CD14-positive monocyte (primary cell): ENCODE measurements at regions not wholly inside any gene's neighbourhood (a gene's known extent, or its start where the extent isn't known, plus 50 kb on each side); places are given as distances from the start of the nearest gene placed in this dataset.

Experiments used
- DNase-seq, 3 donors: peaks; one replicate each; pipeline ENCODE4 v3.0.0-alpha.2; 2011 to 2022
- H2AFZ ChIP-seq: 2 replicates; pipeline ENCODE4 v1.6.0; 2012; ENCODE audit warnings: mild to moderate bottlenecking, low read depth, low read length, inconsistent platforms; ENCODE audit not compliant: insufficient read depth, poor library complexity, severe bottlenecking
- H3K27ac ChIP-seq, 2 donors: 1 replicate in 1 of 2; 2 replicates in 1 of 2; pipeline ENCODE4 v1.5.1; 2012 to 2013; ENCODE audit warnings: low read length in 2 of 2, control low read depth in 1 of 2, inconsistent platforms in 1 of 2, low read depth in 1 of 2, mild to moderate bottlenecking in 1 of 2
- H3K27me3 ChIP-seq, 2 donors: one replicate each; pipeline versions ENCODE4 v1.6.0 to v1.6.1; 2011 to 2013; ENCODE audit warnings: low read length in 2 of 2; ENCODE audit not compliant: control insufficient read depth in 2 of 2, insufficient read depth in 2 of 2
- H3K36me3 ChIP-seq, 2 donors: replicated peaks in 1 of 2; 1 replicate in 1 of 2; 2 replicates in 1 of 2; pipeline versions ENCODE4 v1.5.1 to v1.6.1; 2012 to 2013; ENCODE audit warnings: low read length in 2 of 2, control low read depth in 1 of 2, inconsistent platforms in 1 of 2, mild to moderate bottlenecking in 1 of 2; ENCODE audit not compliant: insufficient read depth in 2 of 2, control insufficient read depth in 1 of 2
- H3K4me1 ChIP-seq, 2 donors: 1 replicate in 1 of 2; 2 replicates in 1 of 2; pipeline versions ENCODE4 v1.5.1 to v1.6.1; 2012 to 2013; ENCODE audit warnings: low read length in 2 of 2, control low read depth in 1 of 2, inconsistent platforms in 1 of 2, mild to moderate bottlenecking in 1 of 2, moderate library complexity in 1 of 2; ENCODE audit not compliant: insufficient read depth in 2 of 2, control insufficient read depth in 1 of 2
- H3K4me2 ChIP-seq: replicated peaks from 2 replicates; pipeline ENCODE3; 2012; ENCODE audit warnings: low read length, moderate library complexity, mild to moderate bottlenecking; ENCODE audit not compliant: poor library complexity, severe bottlenecking; ENCODE audit errors: extremely low read depth
- H3K4me3 ChIP-seq, 3 experiments: fragments of 200-600 bp in 1 of 3; sonication (generic) in 1 of 3; replicated peaks in 1 of 3; 1 replicate in 2 of 3; 2 replicates in 1 of 3; pipeline ENCODE4 v1.5.1; 2011 to 2013; ENCODE audit warnings: low read length in 3 of 3, mild to moderate bottlenecking in 3 of 3, control low read depth in 2 of 3, low read depth in 2 of 3, inconsistent platforms in 1 of 3, moderate library complexity in 1 of 3
- H3K79me2 ChIP-seq: 2 replicates; pipeline ENCODE4 v1.6.0; 2012; ENCODE audit warnings: mild to moderate bottlenecking, control low read depth, inconsistent platforms, low read length, moderate library complexity; ENCODE audit not compliant: insufficient read depth
- H3K9ac ChIP-seq: 2 replicates; pipeline ENCODE4 v1.6.0; 2017; ENCODE audit warnings: low read length, mild to moderate bottlenecking; ENCODE audit not compliant: insufficient read depth, poor library complexity, severe bottlenecking
- H3K9me3 ChIP-seq, 2 donors: replicated peaks in 1 of 2; 1 replicate in 1 of 2; 2 replicates in 1 of 2; pipeline versions ENCODE4 v1.5.1 to v1.6.1; 2012 to 2013; ENCODE audit warnings: low read length in 2 of 2, control low read depth in 1 of 2; ENCODE audit not compliant: control insufficient read depth in 1 of 2, insufficient read depth in 1 of 2
- H4K20me1 ChIP-seq: 2 replicates; pipeline ENCODE4 v1.6.0; 2012; ENCODE audit warnings: mild to moderate bottlenecking, low read length, control low read depth, moderate library complexity; ENCODE audit not compliant: insufficient read depth
- H3K27ac Mint-ChIP-seq, 7 donors: one replicate each; pipeline ENCODE4 v1.8.0; 2020; ENCODE audit warnings: mild to moderate bottlenecking in 7 of 7, mixed read lengths in 7 of 7, moderate library complexity in 6 of 7, inconsistent platforms in 2 of 7
- H3K27me3 Mint-ChIP-seq, 3 donors: one replicate each; pipeline ENCODE4 v1.8.0; 2021 to 2022; ENCODE audit warnings: low read depth in 3 of 3, mild to moderate bottlenecking in 3 of 3, mixed read lengths in 3 of 3, moderate library complexity in 3 of 3, inconsistent platforms in 1 of 3
- H3K36me3 Mint-ChIP-seq, 2 donors: one replicate each; pipeline ENCODE4 v1.8.0; 2020; ENCODE audit warnings: mixed read lengths in 2 of 2, inconsistent platforms in 1 of 2, mild to moderate bottlenecking in 1 of 2
- H3K4me1 Mint-ChIP-seq: one replicate; pipeline ENCODE4 v1.8.0; 2020; ENCODE audit warnings: mild to moderate bottlenecking, mixed read lengths
- H3K4me3 Mint-ChIP-seq, 2 donors: one replicate each; pipeline ENCODE4 v1.8.0; 2020; ENCODE audit warnings: mild to moderate bottlenecking in 2 of 2, mixed read lengths in 2 of 2, moderate library complexity in 1 of 2
- H3K9me3 Mint-ChIP-seq, 7 donors: one replicate each; pipeline ENCODE4 v1.8.0; 2020 to 2022; ENCODE audit warnings: mixed read lengths in 7 of 7, mild to moderate bottlenecking in 6 of 7, moderate library complexity in 6 of 7, inconsistent platforms in 2 of 7
- CTCF ChIP-seq: fragments of 200-600 bp; IDR thresholded peaks from one replicate; pipeline ENCODE4 v1.8.0; 2022; ENCODE audit warnings: antibody characterized with exemption, mild to moderate bottlenecking
- WGBS: methylation state at CpG from one replicate; pipeline ENCODE4 v1.1.5; 2013; ENCODE audit warnings: missing lambda C conversion rate; ENCODE audit not compliant: insufficient coverage; 5-methylcytosine and 5-hydroxymethylcytosine counted together
- intact Hi-C, 2 donors: fragments of 100-400 bp; cut with micrococcal nuclease; formaldehyde crosslinking; loops; one replicate each; pipeline versions ENCODE4 v1.15.0 to v1.15.1; 2023

GRCh38 chr12:77364400-77364799 lies 299.0 kb upstream of the E2F7 start:
- no peaks in the 10 kb centered on the region for H3K36me3 Mint-ChIP-seq

GRCh38 chr12:77362509-77363210 lies 297.3 kb upstream of the E2F7 start:
- no peaks in the 10 kb centered on the region for H3K4me1 ChIP-seq
- intact Hi-C loops, result no loop called here
- no peak overlapping the region for H3K4me2 ChIP-seq
- no peaks in the 10 kb centered on the region for H4K20me1 ChIP-seq
- H3K27me3 ChIP-seq, result no peaks in the 10 kb centered on the region
- H3K4me1 Mint-ChIP-seq, result no peaks in the 10 kb centered on the region
- WGBS, result 71% methylated on average over 2 of the region's 7 CpGs
- H3K27ac Mint-ChIP-seq, result no peak overlapping the region
- no peak overlapping the region for H3K4me3 ChIP-seq
- H3K4me3 Mint-ChIP-seq, result no peak overlapping the region
- H3K27me3 Mint-ChIP-seq, result no peaks in the 10 kb centered on the region
- H2AFZ ChIP-seq, result no peak overlapping the region
- TF ChIP-seq CTCF, result no peak
- H3K9me3 Mint-ChIP-seq, result peaks cover 0 to 6% (median 3%) of the 10 kb centered on the region in 7 donors
- H3K36me3 ChIP-seq, result no peaks in the 10 kb centered on the region
- H3K79me2 ChIP-seq, result no peaks in the 10 kb centered on the region
- no peak overlapping the region for H3K27ac ChIP-seq
- no peak for DNase-seq
- no peak overlapping the region for H3K9ac ChIP-seq
- no peaks in the 10 kb centered on the region for H3K9me3 ChIP-seq
- no peaks in the 10 kb centered on the region for H3K36me3 Mint-ChIP-seq

More at GRCh38 chr12:77364400-77364799, 299.0 kb upstream of the E2F7 start:
- Histone ChIP-seq H3K27ac (no peak overlapping the region), H4K20me1 (no peaks in the 10 kb centered on the region), H3K79me2 (no peaks in the 10 kb centered on the region), H3K27me3 (no peaks in the 10 kb centered on the region), H3K4me2 (no peak overlapping the region), H3K36me3 (no peaks in the 10 kb centered on the region), H2AFZ (no peak overlapping the region), H3K9me3 (no peaks in the 10 kb centered on the region), H3K9ac (no peak overlapping the region), H3K4me3 (no peak overlapping the region), H3K4me1 (no peaks in the 10 kb centered on the region)
- H3K4me1 Mint-ChIP-seq, result no peaks in the 10 kb centered on the region
- no peak for TF ChIP-seq CTCF
- 71% methylated on average over 1 of the region's 1 CpG for WGBS
- H3K27me3 Mint-ChIP-seq, result no peaks in the 10 kb centered on the region
- H3K4me3 Mint-ChIP-seq, result no peak overlapping the region
- DNase-seq, result no peak
- peaks cover 0 to 2% (median 0%) of the 10 kb centered on the region in 7 donors for H3K9me3 Mint-ChIP-seq
- intact Hi-C loops, result no loop called here
- no peak overlapping the region for H3K27ac Mint-ChIP-seq
